K562 (cell line): ENCODE measurements at regions not wholly inside any gene's neighbourhood (a gene's known extent, or its start where the extent isn't known, plus 50 kb on each side); places are given as distances from the start of the nearest gene placed in this dataset.

Experiments used
- LEF1 ChIP-seq: fragments of 450-650 bp; IDR thresholded peaks from 2 replicates; pipeline ENCODE4 v1.6.1; 2016; ENCODE audit warnings: mild to moderate bottlenecking
- TF ChIP-seq, protein P1 (sequence below): fragments of 250-450 bp; sonication (Bioruptor Pico); IDR thresholded peaks from 2 replicates; pipeline ENCODE4 v1.8.0; 2022; ENCODE audit warnings: inconsistent platforms
- TF ChIP-seq, protein P2 (sequence below): fragments of 150-350 bp; conservative IDR thresholded peaks from 2 replicates; pipeline ENCODE4 v1.6.1; 2014; ENCODE audit warnings: low read length

DNA sequence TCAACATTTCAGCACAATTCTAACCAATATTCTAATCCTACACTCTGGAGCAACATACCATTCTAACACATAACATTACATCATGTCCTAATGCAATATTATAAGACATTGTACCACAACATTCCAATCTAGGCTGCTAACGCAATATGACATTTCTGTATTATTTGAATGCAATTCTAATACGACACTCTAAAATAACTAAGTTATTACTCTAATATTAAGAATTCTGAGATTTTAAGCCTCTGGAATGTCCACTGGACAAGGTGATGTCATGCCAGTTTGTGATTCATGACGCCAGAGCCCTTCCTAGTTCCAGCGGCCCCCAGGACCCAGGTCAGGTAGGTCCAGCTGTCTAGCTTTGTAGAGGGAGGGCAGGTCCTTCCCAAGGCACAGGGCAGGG lies 69.7 kb upstream of the SIRPA start:
- no peak for TF ChIP-seq LEF1
- TF ChIP-seq, protein P1, sequence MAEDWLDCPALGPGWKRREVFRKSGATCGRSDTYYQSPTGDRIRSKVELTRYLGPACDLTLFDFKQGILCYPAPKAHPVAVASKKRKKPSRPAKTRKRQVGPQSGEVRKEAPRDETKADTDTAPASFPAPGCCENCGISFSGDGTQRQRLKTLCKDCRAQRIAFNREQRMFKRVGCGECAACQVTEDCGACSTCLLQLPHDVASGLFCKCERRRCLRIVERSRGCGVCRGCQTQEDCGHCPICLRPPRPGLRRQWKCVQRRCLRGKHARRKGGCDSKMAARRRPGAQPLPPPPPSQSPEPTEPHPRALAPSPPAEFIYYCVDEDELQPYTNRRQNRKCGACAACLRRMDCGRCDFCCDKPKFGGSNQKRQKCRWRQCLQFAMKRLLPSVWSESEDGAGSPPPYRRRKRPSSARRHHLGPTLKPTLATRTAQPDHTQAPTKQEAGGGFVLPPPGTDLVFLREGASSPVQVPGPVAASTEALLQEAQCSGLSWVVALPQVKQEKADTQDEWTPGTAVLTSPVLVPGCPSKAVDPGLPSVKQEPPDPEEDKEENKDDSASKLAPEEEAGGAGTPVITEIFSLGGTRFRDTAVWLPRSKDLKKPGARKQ (CRISPR knock-in tag), result no peak
- TF ChIP-seq, protein P2, sequence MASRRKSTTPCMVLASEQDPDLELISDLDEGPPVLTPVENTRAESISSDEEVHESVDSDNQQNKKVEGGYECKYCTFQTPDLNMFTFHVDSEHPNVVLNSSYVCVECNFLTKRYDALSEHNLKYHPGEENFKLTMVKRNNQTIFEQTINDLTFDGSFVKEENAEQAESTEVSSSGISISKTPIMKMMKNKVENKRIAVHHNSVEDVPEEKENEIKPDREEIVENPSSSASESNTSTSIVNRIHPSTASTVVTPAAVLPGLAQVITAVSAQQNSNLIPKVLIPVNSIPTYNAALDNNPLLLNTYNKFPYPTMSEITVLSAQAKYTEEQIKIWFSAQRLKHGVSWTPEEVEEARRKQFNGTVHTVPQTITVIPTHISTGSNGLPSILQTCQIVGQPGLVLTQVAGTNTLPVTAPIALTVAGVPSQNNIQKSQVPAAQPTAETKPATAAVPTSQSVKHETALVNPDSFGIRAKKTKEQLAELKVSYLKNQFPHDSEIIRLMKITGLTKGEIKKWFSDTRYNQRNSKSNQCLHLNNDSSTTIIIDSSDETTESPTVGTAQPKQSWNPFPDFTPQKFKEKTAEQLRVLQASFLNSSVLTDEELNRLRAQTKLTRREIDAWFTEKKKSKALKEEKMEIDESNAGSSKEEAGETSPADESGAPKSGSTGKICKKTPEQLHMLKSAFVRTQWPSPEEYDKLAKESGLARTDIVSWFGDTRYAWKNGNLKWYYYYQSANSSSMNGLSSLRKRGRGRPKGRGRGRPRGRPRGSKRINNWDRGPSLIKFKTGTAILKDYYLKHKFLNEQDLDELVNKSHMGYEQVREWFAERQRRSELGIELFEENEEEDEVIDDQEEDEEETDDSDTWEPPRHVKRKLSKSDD, result no peak
